Medulla oblongata (tissue), 1 donor: ENCODE measurements at regions not wholly inside any gene's neighbourhood (a gene's known extent, or its start where the extent isn't known, plus 50 kb on each side); places are given as distances from the start of the nearest gene placed in this dataset.
"Not testable (repeated sequence)": the region's sequence is repeated elsewhere in the genome, so short reads cannot be mapped to it uniquely, and the experiment has no call there.

Experiments used
- DNase-seq: peaks from one replicate; pipeline ENCODE4 v3.0.0-alpha.2; 2015; ENCODE audit errors: extremely low spot score

DNA sequence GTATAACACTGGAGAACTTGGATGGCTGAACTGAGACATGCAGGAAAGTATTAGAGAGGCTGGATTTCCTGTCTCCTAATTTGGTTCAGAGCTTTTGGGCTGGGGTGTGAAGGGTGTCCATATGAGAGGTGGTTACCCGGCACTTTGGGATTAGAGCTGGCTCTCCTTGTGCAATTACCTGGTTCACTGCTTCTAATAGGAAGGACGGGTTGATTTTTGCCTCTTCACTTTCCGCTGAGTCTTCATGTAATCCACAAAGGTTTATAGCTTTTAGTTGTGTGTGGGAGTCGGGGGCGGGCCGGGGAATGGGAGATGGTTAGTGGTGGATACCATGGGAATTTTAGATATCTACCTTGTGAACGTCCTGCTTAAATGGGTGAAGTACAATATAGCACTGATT, 151.5 kb downstream of the BTBD3 start:
- no peak for DNase-seq

- DNase-seq = no peak
These were observed 154.7 kb downstream of the BTBD3 start for GRCh38 chr20:12072221-12072953.

- DNase-seq = no peak
These were observed 155.2 kb downstream of the BTBD3 start for GRCh38 chr20:12072954-12073264.

DNA sequence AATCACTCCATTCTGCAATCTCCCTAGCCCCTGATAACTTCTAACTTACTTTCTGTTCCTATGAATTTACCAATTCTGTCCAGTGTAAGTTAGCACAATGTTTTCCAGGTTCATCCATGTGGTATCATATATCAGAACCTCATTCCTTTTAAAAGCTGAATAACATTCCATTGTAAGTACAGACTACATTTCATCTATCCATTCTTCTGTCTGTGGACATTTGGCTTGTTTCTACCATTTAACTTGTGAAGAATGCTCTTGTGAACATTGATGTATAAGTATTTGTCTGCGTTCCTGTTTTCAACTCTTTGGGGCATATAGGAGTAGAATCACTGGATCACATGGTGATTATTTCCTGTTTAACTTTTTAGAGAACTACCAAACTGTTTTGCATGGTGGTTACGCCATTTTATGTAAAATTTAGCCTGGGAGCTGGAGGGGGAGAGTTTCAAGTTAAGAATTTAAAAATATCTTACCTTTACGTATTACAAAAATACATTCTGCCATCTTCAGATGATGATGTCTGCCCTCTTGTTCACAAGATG, 156.5 kb downstream of the BTBD3 start:
- no peak for DNase-seq

GRCh38 chr20:12076200-12076599, 158.5 kb downstream of the BTBD3 start:
- DNase-seq = no peak

- no peak for DNase-seq
These were observed 160.2 kb downstream of the BTBD3 start for GRCh38 chr20:12077875-12078274.

DNA sequence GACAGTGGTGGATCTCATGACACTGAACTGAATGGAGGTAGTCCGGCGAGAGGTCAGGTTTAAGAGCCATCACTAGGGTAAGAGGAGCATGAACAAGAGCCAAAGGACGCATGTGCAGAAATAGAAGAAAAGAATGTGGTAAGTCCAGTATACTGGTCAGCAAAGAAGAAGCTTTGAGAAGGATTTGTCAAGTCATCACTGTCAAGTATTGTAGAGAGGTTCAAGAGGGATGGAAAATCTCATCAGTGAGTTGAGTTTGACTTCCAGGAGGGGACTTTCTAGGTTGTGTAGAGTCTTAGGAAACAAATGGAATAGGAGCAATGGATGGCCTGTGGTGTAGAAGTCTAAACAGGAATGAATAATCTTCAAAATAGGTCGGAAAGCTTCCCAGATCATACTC, 161.8 kb downstream of the BTBD3 start:
- no peak for DNase-seq

DNA sequence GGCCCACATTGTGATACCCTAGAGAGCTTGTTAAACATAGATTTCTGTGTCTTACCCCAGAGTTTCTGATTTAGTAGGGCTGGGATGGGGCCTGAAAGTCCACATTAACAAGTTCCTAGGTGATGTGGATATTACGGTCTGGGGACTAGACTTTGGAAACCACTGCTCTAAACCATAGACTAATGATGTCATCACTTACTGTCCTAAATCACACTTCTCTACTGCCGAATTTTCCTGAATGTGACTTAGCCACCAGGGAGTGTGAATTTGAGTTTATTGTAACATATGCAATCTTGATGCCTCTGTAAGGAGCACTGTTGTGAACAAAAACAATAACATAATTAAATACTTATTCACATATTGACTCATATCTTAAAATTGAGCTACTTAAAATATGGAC, 165.6 kb downstream of the BTBD3 start:
- DNase-seq = no peak

GRCh38 chr20:12084482-12084881, 166.8 kb downstream of the BTBD3 start:
- no peak for DNase-seq

DNA sequence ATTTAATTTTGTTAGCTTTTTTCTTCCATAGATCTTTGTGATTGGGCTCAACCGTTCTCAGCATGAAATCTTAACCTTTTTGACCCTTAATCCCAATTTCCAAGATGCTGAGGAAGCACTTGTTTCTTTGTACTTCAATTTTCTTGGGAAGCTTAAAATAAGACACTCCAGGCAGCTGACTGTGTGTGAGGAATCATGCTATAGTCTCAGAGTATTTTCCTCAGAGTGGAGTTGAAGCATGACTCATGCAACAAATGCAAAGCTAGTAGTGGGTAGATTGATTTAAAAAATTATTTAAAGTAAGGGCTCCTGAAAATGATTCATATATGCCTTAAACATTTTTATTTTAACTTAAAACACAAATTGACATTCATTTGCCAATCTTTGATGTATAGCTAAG, 168.7 kb downstream of the BTBD3 start:
- no peak for DNase-seq

- DNase-seq = no peak
These were observed 173.2 kb downstream of the BTBD3 start for GRCh38 chr20:12090920-12091319.

- DNase-seq = no peak
These were observed 175.5 kb downstream of the BTBD3 start for GRCh38 chr20:12093057-12093796.

DNA sequence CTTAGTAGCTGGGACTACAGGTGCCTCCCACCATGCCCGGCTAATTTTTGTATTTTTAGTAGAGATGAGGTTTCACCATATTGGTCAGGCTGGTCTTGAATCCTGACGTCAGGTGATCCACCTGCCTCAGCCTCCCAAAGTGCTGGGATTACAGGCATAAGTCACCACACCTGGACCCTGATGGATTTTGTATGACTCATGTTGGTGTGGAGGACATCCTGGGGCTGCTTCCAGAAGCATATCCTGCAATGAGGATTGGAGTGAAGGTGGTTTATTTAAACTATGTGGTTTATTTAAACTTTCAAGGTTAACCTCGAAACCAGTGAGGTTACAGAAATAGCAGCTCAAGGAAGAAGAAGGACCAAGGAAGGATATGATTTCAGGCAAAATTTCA, 176.1 kb downstream of the BTBD3 start:
- not testable (repeated sequence) for DNase-seq

- DNase-seq = no peak
These were observed 177.7 kb downstream of the BTBD3 start for GRCh38 chr20:12095180-12095920.

DNA sequence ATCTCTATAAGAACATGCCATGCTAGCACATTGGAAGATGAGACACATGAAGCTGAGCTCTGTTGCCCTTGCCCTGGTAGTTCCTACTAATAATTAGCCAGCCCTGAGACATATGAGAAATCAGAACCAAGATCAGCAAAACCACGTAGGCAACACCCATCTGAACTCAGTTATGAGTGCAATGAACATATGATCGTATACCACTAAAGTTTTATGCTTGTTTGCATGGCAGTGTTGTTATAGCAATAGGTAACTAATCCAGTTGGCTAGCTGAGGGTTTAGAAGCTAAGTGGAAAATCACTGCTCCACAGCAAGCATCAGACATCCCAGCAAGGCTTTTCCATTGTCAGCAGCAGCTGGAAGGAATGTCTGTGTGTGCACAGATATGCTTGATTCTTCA, 180.7 kb downstream of the BTBD3 start:
- no peak for DNase-seq

GRCh38 chr20:12108846-12109245, 191.2 kb downstream of the BTBD3 start:
- DNase-seq = no peak

DNA sequence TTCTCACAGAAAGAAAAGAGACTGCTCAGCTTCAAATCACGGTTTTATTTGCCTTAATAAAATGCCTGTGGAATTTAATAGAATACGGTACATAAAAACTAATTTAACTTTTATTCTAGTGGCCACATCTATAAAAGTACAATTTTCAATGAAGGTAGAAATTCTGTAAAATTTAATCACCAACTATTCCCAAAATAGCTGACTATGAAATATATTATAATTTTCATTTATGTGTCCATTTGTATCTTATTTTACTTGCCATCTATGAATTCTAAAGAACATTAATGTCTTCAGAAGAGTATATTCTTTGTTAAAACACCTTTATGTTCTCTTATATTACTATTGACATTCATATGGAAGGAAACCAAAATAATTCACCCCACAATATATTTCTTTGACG, 192.6 kb downstream of the BTBD3 start:
- DNase-seq = no peak

DNA sequence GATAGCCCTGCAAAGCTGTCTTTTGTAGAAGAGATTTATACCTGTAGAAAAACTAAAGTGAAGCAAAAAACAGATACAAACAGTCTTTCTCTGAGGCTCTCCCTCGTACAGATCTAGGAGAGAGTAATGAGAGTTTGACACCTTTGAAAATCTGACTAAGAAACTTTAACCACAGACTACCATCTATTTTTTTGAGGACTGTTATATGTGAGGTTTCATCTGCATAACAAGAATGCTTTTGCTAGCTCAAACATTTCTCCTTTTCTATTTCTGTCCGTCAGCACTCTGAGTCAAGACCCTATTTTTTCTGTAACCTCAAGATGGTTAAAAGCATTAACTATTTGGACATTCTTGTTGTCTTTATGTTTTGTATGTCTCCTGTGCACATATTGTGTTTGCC, 193.0 kb downstream of the BTBD3 start:
- no peak for DNase-seq

- no peak for DNase-seq
These were observed 193.9 kb downstream of the BTBD3 start for GRCh38 chr20:12111431-12112088.

GRCh38 chr20:12112089-12112474, 194.4 kb downstream of the BTBD3 start:
- no peak for DNase-seq

GRCh38 chr20:12112665-12113064, 195.0 kb downstream of the BTBD3 start:
- no peak for DNase-seq

DNA sequence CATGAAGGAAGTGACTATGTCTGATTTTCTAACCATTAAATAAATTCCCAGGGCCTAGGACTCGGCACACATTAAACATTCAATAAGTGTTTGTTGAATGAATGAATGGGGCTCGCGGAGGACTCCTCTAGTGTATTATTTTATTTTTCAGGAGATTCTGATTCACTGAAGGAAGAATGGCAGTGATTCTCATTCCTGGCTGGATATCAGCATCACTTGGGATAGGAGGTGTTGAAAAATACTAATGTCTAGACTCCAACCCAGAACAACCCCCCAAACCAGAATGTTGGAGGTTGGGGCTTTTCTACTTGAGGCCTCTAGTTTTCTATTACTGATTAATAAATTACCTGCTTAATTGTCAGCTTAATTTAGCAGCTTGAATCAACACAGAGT, 195.4 kb downstream of the BTBD3 start:
- no peak for DNase-seq
